ENCODE measurements at regions not wholly inside any gene's neighbourhood (a gene's known extent, or its start where the extent isn't known, plus 50 kb on each side); places are given as distances from the start of the nearest gene placed in this dataset.

DNA sequence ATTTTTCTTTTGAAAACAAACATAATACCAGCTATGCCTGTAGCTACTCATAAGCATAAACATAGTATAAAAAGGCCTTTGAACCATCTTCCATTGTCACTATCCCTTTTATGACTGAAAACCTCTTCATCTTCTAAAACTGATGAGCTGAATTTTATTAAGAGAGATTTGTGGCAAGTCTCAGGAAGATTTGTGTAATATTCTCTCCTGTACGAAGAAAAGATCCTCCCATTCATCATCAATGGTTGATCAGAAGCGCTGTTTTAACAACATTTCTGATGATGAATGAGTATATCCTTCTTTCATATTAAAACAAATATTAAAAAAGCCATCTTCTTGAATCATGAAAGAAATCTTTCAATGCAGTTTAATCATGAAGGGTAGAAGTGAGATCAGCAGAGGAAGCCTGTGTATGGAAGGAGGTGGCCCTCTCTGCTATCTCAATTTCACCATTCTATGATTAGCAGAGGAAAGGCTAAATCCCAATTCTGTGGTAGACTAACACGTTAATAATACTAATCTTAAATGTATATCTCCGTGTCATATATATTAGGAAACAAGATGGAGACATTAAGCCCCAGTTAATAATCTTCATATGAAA lies 430.2 kb downstream of the FRK start:
- Histone ChIP-seq H3K27ac (ENCODE audit: low read depth, low read length) (no peak overlapping the region), H3K9me3 (ENCODE audit: control insufficient read depth in 5 of 5, low read length in 5 of 5) (no peaks in the 10 kb centered on the region), H3K9ac (ENCODE audit: low read length in 5 of 5) (no peak overlapping the region), H3K4me3 (ENCODE audit: low read depth in 1 of 5, low read length in 5 of 5) (no peak overlapping the region), H3K36me3 (ENCODE audit: control insufficient read depth in 5 of 5, insufficient read depth in 5 of 5, low read length in 5 of 5) (no peaks in the 10 kb centered on the region), H3K4me1 (ENCODE audit: control insufficient read depth in 5 of 5, insufficient read depth in 5 of 5, low read length in 5 of 5) (no peaks in the 10 kb centered on the region), H3K27me3 (ENCODE audit: control insufficient read depth in 5 of 5, insufficient read depth in 4 of 5, low read length in 5 of 5) (no peaks in the 10 kb centered on the region)

DNA sequence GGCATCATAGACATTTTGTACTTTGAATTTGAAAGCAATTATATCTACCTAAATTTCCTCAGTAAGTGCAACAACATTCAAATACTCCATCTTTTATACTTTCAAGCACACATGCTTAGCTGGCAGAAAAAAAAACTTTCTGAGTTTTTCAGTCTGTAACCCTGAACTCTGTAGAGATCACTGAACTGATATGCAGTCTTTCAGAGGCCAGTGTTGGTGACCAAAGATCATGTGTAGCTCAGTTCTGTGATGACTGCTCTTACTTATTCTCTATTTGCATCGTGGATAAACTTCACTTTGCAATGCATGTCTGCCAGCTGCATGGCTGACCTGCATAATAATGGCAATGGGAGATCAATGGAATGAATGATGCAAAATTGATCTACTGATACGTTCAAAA lies 431.3 kb downstream of the FRK start:
- Histone ChIP-seq H3K27ac (ENCODE audit: low read depth, low read length) (no peak overlapping the region), H3K4me3 (ENCODE audit: low read depth in 1 of 5, low read length in 5 of 5) (no peak overlapping the region), H3K36me3 (ENCODE audit: control insufficient read depth in 5 of 5, insufficient read depth in 5 of 5, low read length in 5 of 5) (no peaks in the 10 kb centered on the region), H3K27me3 (ENCODE audit: control insufficient read depth in 5 of 5, insufficient read depth in 4 of 5, low read length in 5 of 5) (no peaks in the 10 kb centered on the region), H3K9ac (ENCODE audit: low read length in 5 of 5) (no peak overlapping the region), H3K9me3 (ENCODE audit: control insufficient read depth in 5 of 5, low read length in 5 of 5) (no peaks in the 10 kb centered on the region), H3K4me1 (ENCODE audit: control insufficient read depth in 5 of 5, insufficient read depth in 5 of 5, low read length in 5 of 5) (no peaks in the 10 kb centered on the region)

DNA sequence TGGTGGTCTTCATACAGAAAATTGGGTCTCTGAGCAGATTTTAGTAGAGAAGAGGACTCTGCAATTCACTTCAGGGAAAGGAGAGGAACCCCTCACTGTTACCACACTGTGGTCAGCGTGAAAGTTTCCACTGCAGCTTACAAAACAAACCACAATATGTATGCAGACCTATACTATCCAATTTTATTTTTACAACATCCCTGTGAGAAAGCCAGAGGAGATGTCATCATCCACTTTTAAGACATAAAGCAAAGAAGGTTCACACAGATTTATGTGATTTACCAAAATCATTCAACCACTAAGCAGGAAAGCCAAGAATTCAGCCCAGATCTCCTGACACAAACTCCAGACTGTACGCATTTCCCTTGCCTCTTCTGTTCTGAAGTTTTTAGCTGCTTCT lies 442.4 kb downstream of the FRK start:
- Histone ChIP-seq H3K27me3 (ENCODE audit: control insufficient read depth in 5 of 5, insufficient read depth in 4 of 5, low read length in 5 of 5) (no peaks in the 10 kb centered on the region), H3K36me3 (ENCODE audit: control insufficient read depth in 5 of 5, insufficient read depth in 5 of 5, low read length in 5 of 5) (no peaks in the 10 kb centered on the region), H3K9me3 (ENCODE audit: control insufficient read depth in 5 of 5, low read length in 5 of 5) (no peaks in the 10 kb centered on the region), H3K9ac (ENCODE audit: low read length in 5 of 5) (no peak overlapping the region), H3K4me1 (ENCODE audit: control insufficient read depth in 5 of 5, insufficient read depth in 5 of 5, low read length in 5 of 5) (peaks cover 0 to 6% (median 0%) of the 10 kb centered on the region in 5 donors), H3K4me3 (ENCODE audit: low read depth in 1 of 5, low read length in 5 of 5) (no peak overlapping the region), H3K27ac (ENCODE audit: low read depth, low read length) (no peak overlapping the region)

DNA sequence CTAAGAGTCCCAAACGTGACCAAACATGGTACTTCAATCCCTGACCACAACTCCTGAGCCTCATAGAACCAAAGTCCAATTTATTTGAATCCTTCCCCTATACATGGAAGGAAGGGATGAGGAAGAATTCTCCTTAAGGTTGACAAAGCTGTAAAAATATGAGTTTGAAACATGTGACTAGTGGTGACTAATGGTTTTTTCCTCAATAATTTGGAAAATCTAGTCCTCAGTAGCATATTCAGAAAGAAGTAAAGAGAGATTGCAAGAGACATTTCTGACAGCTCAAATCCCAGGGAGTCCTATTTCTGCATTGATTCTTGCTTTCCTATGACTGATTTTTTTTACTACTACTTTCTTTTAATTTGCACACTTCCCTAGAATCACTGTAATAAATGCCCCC lies 443.7 kb downstream of the FRK start:
- H3K27me3 ChIP-seq (ENCODE audit: control insufficient read depth in 5 of 5, insufficient read depth in 4 of 5, low read length in 5 of 5), result no peaks in the 10 kb centered on the region
- H3K9ac ChIP-seq (ENCODE audit: low read length in 5 of 5), result no peak overlapping the region
- H3K4me1 ChIP-seq (ENCODE audit: control insufficient read depth in 5 of 5, insufficient read depth in 5 of 5, low read length in 5 of 5), result peaks cover 0 to 14% (median 2%) of the 10 kb centered on the region in 5 donors
- H3K27ac ChIP-seq (ENCODE audit: low read depth, low read length), result no peak overlapping the region
- H3K36me3 ChIP-seq (ENCODE audit: control insufficient read depth in 5 of 5, insufficient read depth in 5 of 5, low read length in 5 of 5), result no peaks in the 10 kb centered on the region
- no peaks in the 10 kb centered on the region for H3K9me3 ChIP-seq (ENCODE audit: control insufficient read depth in 5 of 5, low read length in 5 of 5)
- no peak overlapping the region for H3K4me3 ChIP-seq (ENCODE audit: low read depth in 1 of 5, low read length in 5 of 5)

GRCh38 chr6:115613488-115613887 lies 447.2 kb downstream of the FRK start:
- Histone ChIP-seq H3K27me3 (ENCODE audit: control insufficient read depth in 5 of 5, insufficient read depth in 4 of 5, low read length in 5 of 5) (no peaks in the 10 kb centered on the region), H3K4me1 (ENCODE audit: control insufficient read depth in 5 of 5, insufficient read depth in 5 of 5, low read length in 5 of 5) (peaks cover 0 to 16% (median 2%) of the 10 kb centered on the region in 5 donors), H3K36me3 (ENCODE audit: control insufficient read depth in 5 of 5, insufficient read depth in 5 of 5, low read length in 5 of 5) (no peaks in the 10 kb centered on the region), H3K27ac (ENCODE audit: low read depth, low read length) (no peak overlapping the region), H3K9me3 (ENCODE audit: control insufficient read depth in 5 of 5, low read length in 5 of 5) (no peaks in the 10 kb centered on the region), H3K4me3 (ENCODE audit: low read depth in 1 of 5, low read length in 5 of 5) (no peak overlapping the region), H3K9ac (ENCODE audit: low read length in 5 of 5) (no peak overlapping the region)

DNA sequence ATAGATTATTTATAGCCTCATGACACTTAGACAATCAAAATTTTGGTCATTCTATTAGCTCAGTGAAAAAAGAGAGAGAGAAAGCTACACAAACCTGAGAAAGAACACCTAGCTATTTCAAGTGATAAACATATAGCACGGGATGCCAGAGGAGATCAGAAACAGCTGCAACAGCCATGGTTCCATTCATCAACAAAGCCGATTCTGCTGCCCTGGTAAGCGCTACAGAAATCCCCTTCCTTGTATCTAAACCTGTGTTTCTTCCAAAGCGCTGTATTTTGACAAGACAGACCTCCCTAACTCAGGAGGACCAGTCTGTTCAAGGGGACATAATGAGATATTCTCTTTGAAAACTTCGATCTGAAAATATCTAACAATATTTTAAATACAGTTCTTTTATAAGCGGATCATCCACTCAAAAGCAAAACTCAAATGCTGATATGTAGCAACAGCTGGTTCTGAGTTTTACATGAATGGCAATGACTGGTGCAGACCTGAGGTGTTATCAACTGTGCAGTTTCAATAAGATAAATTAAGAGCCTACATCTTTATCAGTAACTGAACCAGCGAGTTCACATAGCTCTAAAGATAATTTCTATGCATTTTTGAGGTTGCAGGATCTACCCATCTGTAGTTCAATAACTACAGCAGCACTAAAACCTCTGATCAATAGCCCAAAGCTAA lies 447.8 kb downstream of the FRK start:
- Histone ChIP-seq H3K27me3 (ENCODE audit: control insufficient read depth in 5 of 5, insufficient read depth in 4 of 5, low read length in 5 of 5) (no peaks in the 10 kb centered on the region), H3K36me3 (ENCODE audit: control insufficient read depth in 5 of 5, insufficient read depth in 5 of 5, low read length in 5 of 5) (no peaks in the 10 kb centered on the region), H3K9ac (ENCODE audit: low read length in 5 of 5) (no peak overlapping the region), H3K4me1 (ENCODE audit: control insufficient read depth in 5 of 5, insufficient read depth in 5 of 5, low read length in 5 of 5) (peaks cover 0 to 16% (median 2%) of the 10 kb centered on the region in 5 donors), H3K9me3 (ENCODE audit: control insufficient read depth in 5 of 5, low read length in 5 of 5) (no peaks in the 10 kb centered on the region), H3K4me3 (ENCODE audit: low read depth in 1 of 5, low read length in 5 of 5) (no peak overlapping the region), H3K27ac (ENCODE audit: low read depth, low read length) (no peak overlapping the region)

DNA sequence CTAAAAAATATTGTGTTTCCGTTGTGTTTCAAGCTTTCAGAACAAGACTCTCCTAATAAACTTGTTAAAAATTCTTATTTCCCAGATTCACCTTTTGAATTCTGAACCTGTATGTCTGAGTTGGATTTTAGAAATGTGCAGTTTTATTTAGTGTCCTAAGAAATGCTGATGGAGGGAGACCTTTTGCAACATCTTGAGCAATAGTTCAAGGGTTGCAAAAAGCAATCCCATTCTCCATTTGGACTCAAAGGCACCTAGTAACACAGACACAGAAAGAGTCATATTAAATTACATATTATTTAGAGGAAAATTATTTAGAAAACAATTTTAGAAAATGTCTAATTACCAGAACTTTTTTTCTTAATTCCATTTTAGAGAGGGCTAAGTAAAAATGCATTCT lies 448.5 kb downstream of the FRK start:
- no peak overlapping the region for H3K4me3 ChIP-seq (ENCODE audit: low read depth in 1 of 5, low read length in 5 of 5)
- no peak overlapping the region for H3K9ac ChIP-seq (ENCODE audit: low read length in 5 of 5)
- H3K27me3 ChIP-seq (ENCODE audit: control insufficient read depth in 5 of 5, insufficient read depth in 4 of 5, low read length in 5 of 5), result no peaks in the 10 kb centered on the region
- H3K36me3 ChIP-seq (ENCODE audit: control insufficient read depth in 5 of 5, insufficient read depth in 5 of 5, low read length in 5 of 5), result no peaks in the 10 kb centered on the region
- H3K27ac ChIP-seq (ENCODE audit: low read depth, low read length), result no peak overlapping the region
- H3K4me1 ChIP-seq (ENCODE audit: control insufficient read depth in 5 of 5, insufficient read depth in 5 of 5, low read length in 5 of 5), result peaks cover 0 to 16% (median 2%) of the 10 kb centered on the region in 5 donors
- H3K9me3 ChIP-seq (ENCODE audit: control insufficient read depth in 5 of 5, low read length in 5 of 5), result no peaks in the 10 kb centered on the region

DNA sequence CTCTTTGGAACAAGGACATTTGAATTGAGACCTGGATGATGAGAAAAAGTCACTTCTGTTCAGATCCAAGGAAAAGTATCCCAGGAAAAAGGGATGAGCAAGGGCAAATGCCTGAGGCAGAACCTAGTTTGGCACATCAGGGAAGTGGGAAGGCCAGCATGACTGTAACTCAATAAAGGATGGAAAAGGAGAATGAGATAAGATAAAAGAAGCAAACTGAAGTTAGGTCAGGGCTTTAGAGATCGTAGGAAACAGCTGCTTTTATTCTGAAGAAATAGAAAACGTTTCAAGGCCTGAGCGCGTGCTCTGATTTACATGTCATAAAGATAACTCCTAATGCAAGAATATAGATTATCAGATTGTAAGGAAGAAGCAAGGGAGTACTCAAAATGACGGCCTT lies 450.0 kb downstream of the FRK start:
- Histone ChIP-seq H3K9me3 (ENCODE audit: control insufficient read depth in 5 of 5, low read length in 5 of 5) (no peaks in the 10 kb centered on the region), H3K36me3 (ENCODE audit: control insufficient read depth in 5 of 5, insufficient read depth in 5 of 5, low read length in 5 of 5) (no peaks in the 10 kb centered on the region), H3K4me1 (ENCODE audit: control insufficient read depth in 5 of 5, insufficient read depth in 5 of 5, low read length in 5 of 5) (peaks cover 0 to 16% (median 2%) of the 10 kb centered on the region in 5 donors), H3K9ac (ENCODE audit: low read length in 5 of 5) (no peak overlapping the region), H3K27me3 (ENCODE audit: control insufficient read depth in 5 of 5, insufficient read depth in 4 of 5, low read length in 5 of 5) (no peaks in the 10 kb centered on the region), H3K27ac (ENCODE audit: low read depth, low read length) (no peak overlapping the region), H3K4me3 (ENCODE audit: low read depth in 1 of 5, low read length in 5 of 5) (no peak overlapping the region)

DNA sequence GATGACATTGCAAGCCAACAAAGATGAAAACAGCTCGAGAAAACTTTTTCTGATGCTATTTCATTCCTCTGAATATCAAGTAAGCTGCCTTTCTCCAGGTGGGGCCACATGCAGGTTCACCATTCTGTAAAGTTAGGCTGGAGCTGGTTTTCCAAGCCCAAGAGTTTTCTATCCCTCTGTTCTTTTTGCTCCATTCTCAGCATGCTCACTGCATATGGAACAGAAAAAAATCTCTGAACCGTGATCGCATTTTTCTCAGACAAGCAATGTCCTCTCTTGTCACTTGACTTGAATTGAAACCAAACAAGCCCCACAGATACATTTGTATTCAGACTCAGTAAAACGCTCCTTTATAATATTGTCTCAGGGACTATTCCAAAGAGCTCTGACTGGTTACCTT lies 451.6 kb downstream of the FRK start:
- Histone ChIP-seq H3K4me3 (ENCODE audit: low read depth in 1 of 5, low read length in 5 of 5) (no peak overlapping the region), H3K36me3 (ENCODE audit: control insufficient read depth in 5 of 5, insufficient read depth in 5 of 5, low read length in 5 of 5) (no peaks in the 10 kb centered on the region), H3K27ac (ENCODE audit: low read depth, low read length) (no peak overlapping the region), H3K4me1 (ENCODE audit: control insufficient read depth in 5 of 5, insufficient read depth in 5 of 5, low read length in 5 of 5) (peaks cover 0 to 16% (median 2%) of the 10 kb centered on the region in 5 donors), H3K9me3 (ENCODE audit: control insufficient read depth in 5 of 5, low read length in 5 of 5) (no peaks in the 10 kb centered on the region), H3K27me3 (ENCODE audit: control insufficient read depth in 5 of 5, insufficient read depth in 4 of 5, low read length in 5 of 5) (no peaks in the 10 kb centered on the region), H3K9ac (ENCODE audit: low read length in 5 of 5) (no peak overlapping the region)

DNA sequence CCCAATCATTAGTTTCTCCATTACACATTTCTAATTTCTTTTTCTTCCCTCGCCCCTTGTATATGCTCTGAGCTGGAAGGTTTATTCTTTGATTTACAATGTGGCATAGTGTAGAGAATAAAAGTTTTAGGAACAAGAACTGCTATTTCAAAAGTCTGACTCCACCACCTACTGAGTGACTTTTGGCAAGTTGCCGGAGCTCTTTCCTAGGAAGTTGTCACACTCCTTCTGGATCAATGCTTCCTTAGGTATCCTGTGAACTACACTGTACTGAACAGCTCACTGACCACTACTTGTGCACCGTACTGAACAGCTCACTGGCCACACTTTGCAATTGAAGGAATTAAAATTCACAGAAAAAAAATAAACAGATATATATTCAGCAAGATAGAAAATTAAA lies 458.2 kb downstream of the FRK start:
- H3K9me3 ChIP-seq (ENCODE audit: control insufficient read depth in 5 of 5, low read length in 5 of 5), result peaks cover 0 to 6% (median 0%) of the 10 kb centered on the region in 5 donors
- no peak overlapping the region for H3K4me3 ChIP-seq (ENCODE audit: low read depth in 1 of 5, low read length in 5 of 5)
- H3K27me3 ChIP-seq (ENCODE audit: control insufficient read depth in 5 of 5, insufficient read depth in 4 of 5, low read length in 5 of 5), result no peaks in the 10 kb centered on the region
- no peak overlapping the region for H3K27ac ChIP-seq (ENCODE audit: low read depth, low read length)
- no peaks in the 10 kb centered on the region for H3K4me1 ChIP-seq (ENCODE audit: control insufficient read depth in 5 of 5, insufficient read depth in 5 of 5, low read length in 5 of 5)
- no peak overlapping the region for H3K9ac ChIP-seq (ENCODE audit: low read length in 5 of 5)
- no peaks in the 10 kb centered on the region for H3K36me3 ChIP-seq (ENCODE audit: control insufficient read depth in 5 of 5, insufficient read depth in 5 of 5, low read length in 5 of 5)

Measured in subcutaneous abdominal adipose tissue (tissue), 5 donors.